PC-3 (cell line): ENCODE measurements at regions not wholly inside any gene's neighbourhood (a gene's known extent, or its start where the extent isn't known, plus 50 kb on each side); places are given as distances from the start of the nearest gene placed in this dataset.

Source experiments
- EZH2phosphoT487 ChIP-seq: fragments of 300-600 bp; sonication (generic); IDR thresholded peaks from 2 replicates; pipeline ENCODE4 v1.6.1; 2018; ENCODE audit warnings: mild to moderate bottlenecking, antibody characterized with exemption, low read length, borderline replicate concordance
- TF ChIP-seq, protein P1 (sequence below): fragments of 300-600 bp; sonication (generic); conservative IDR thresholded peaks from 2 replicates; pipeline ENCODE4 v1.5.1; 2017; ENCODE audit warnings: antibody characterized with exemption, low read depth, mild to moderate bottlenecking, low read length

DNA sequence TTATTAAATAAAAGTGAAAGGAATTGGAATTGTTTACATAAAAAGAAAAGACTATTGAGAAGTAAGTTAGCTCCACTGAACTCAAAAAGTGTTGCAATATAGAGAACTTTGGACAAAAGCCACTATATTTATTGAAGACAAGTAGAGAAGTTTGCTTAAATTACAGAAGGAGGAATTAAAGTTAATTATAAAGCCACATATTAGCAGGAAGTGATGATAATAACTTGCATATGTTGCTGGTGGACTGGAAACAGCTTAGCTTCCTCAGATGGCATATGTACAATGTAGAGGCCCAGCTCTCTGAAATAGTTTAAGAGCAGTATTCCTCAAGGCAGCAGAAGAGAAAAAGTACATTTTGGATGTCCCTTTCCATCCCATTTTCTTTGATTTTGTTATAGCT is 400.7 kb downstream of the GATA3 start:
- no peak for TF ChIP-seq EZH2phosphoT487
- TF ChIP-seq, protein P1, sequence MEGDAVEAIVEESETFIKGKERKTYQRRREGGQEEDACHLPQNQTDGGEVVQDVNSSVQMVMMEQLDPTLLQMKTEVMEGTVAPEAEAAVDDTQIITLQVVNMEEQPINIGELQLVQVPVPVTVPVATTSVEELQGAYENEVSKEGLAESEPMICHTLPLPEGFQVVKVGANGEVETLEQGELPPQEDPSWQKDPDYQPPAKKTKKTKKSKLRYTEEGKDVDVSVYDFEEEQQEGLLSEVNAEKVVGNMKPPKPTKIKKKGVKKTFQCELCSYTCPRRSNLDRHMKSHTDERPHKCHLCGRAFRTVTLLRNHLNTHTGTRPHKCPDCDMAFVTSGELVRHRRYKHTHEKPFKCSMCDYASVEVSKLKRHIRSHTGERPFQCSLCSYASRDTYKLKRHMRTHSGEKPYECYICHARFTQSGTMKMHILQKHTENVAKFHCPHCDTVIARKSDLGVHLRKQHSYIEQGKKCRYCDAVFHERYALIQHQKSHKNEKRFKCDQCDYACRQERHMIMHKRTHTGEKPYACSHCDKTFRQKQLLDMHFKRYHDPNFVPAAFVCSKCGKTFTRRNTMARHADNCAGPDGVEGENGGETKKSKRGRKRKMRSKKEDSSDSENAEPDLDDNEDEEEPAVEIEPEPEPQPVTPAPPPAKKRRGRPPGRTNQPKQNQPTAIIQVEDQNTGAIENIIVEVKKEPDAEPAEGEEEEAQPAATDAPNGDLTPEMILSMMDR = no peak
